Ishikawa (cell line): ENCODE measurements at regions not wholly inside any gene's neighbourhood (a gene's known extent, or its start where the extent isn't known, plus 50 kb on each side); places are given as distances from the start of the nearest gene placed in this dataset.

Source experiments
- CEBPB ChIP-seq: IDR thresholded peaks from 2 replicates; pipeline ENCODE4 v1.6.1; 2012
- CREB1 ChIP-seq: IDR thresholded peaks from 2 replicates; pipeline ENCODE4 v1.6.1; 2012; ENCODE audit warnings: low read depth
- EGR1 ChIP-seq: IDR thresholded peaks from 2 replicates; pipeline ENCODE4 v1.6.1; 2012
- EP300 ChIP-seq: IDR thresholded peaks from 2 replicates; pipeline ENCODE4 v1.6.1; 2012; ENCODE audit warnings: borderline replicate concordance
- FOXM1 ChIP-seq: IDR thresholded peaks from 2 replicates; pipeline ENCODE4 v1.6.1; 2012; ENCODE audit warnings: low read depth, borderline replicate concordance
- NFIC ChIP-seq: IDR thresholded peaks from 2 replicates; pipeline ENCODE4 v1.6.1; 2012
- RAD21 ChIP-seq: IDR thresholded peaks from 2 replicates; pipeline ENCODE4 v1.6.1; 2012; ENCODE audit warnings: low read depth
- TAF1 ChIP-seq: IDR thresholded peaks from 2 replicates; pipeline ENCODE4 v1.6.1; 2012; ENCODE audit warnings: low read depth, mild to moderate bottlenecking
- TCF12 ChIP-seq: IDR thresholded peaks from 2 replicates; pipeline ENCODE4 v1.6.1; 2012; ENCODE audit warnings: low read depth
- TEAD4 ChIP-seq: IDR thresholded peaks from 2 replicates; pipeline ENCODE4 v1.6.1; 2012
- USF1 ChIP-seq: IDR thresholded peaks from 2 replicates; pipeline ENCODE4 v1.6.1; 2012
- YY1 ChIP-seq: IDR thresholded peaks from 2 replicates; pipeline ENCODE4 v1.6.1; 2012; ENCODE audit warnings: low read depth
- ZBTB7A ChIP-seq: IDR thresholded peaks from 2 replicates; pipeline ENCODE4 v1.6.1; 2012; ENCODE audit warnings: low read depth
- TF ChIP-seq, protein P1 (sequence below): IDR thresholded peaks from 2 replicates; pipeline ENCODE4 v1.6.1; 2012
- TF ChIP-seq, protein P2 (sequence below): IDR thresholded peaks from 2 replicates; pipeline ENCODE4 v1.6.1; 2012; ENCODE audit warnings: low read depth, mild to moderate bottlenecking

DNA sequence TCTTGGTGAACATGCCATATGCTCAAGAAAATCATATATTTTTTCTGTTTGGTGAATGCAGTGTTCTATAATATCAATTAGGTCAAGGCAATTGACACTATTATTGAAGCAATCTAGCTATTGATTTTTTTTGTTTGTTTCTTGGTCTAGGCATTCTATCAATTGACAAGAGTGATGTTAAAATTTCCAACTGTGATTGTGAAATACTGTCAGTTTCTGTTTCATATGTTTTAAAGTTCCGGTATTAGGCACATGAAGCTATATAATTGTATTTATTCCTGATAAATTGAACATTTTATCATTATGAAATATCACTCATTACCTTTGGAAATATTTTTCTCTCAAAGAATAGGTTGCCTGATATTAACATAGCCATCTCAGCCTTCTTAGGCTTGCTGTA is 653.4 kb downstream of the HDGFL1 start:
- TF ChIP-seq RAD21 (no peak), EP300 (no peak), TCF12 (no peak), CREB1 (no peak), CEBPB (no peak), TEAD4 (no peak), YY1 (no peak), TAF1 (no peak), ZBTB7A (no peak), FOXM1 (no peak), NFIC (no peak), USF1 (no peak), EGR1 (no peak)
- TF ChIP-seq, protein P1, sequence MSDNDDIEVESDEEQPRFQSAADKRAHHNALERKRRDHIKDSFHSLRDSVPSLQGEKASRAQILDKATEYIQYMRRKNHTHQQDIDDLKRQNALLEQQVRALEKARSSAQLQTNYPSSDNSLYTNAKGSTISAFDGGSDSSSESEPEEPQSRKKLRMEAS: no peak
- TF ChIP-seq, protein P2, sequence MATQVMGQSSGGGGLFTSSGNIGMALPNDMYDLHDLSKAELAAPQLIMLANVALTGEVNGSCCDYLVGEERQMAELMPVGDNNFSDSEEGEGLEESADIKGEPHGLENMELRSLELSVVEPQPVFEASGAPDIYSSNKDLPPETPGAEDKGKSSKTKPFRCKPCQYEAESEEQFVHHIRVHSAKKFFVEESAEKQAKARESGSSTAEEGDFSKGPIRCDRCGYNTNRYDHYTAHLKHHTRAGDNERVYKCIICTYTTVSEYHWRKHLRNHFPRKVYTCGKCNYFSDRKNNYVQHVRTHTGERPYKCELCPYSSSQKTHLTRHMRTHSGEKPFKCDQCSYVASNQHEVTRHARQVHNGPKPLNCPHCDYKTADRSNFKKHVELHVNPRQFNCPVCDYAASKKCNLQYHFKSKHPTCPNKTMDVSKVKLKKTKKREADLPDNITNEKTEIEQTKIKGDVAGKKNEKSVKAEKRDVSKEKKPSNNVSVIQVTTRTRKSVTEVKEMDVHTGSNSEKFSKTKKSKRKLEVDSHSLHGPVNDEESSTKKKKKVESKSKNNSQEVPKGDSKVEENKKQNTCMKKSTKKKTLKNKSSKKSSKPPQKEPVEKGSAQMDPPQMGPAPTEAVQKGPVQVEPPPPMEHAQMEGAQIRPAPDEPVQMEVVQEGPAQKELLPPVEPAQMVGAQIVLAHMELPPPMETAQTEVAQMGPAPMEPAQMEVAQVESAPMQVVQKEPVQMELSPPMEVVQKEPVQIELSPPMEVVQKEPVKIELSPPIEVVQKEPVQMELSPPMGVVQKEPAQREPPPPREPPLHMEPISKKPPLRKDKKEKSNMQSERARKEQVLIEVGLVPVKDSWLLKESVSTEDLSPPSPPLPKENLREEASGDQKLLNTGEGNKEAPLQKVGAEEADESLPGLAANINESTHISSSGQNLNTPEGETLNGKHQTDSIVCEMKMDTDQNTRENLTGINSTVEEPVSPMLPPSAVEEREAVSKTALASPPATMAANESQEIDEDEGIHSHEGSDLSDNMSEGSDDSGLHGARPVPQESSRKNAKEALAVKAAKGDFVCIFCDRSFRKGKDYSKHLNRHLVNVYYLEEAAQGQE: no peak

DNA sequence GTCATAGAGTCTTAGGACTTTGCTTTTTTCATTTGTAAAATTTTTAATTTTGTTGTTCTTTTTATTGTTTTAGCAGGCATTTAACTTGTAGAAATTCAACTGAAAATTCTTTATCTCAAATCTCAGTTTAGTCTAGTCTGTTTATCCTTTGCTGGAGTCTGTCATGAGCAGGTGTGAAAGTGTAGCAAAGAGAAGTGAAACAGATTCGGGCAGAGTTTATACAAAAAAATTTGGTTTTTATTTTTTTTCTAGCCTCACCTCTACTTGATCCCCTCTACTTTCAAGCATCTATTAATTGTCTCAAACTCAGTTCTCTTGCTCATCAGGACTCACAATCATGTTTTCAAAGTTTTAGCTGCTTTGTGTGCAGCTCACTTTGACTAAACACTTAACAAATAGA is 655.2 kb downstream of the HDGFL1 start:
- no peak for TF ChIP-seq CEBPB
- TF ChIP-seq FOXM1: no peak
- no peak for TF ChIP-seq RAD21
- no peak for TF ChIP-seq ZBTB7A
- TF ChIP-seq EP300: no peak
- TF ChIP-seq TAF1: no peak
- TF ChIP-seq EGR1: no peak
- no peak for TF ChIP-seq USF1
- no peak for TF ChIP-seq TCF12
- no peak for TF ChIP-seq TEAD4
- no peak for TF ChIP-seq CREB1
- no peak for TF ChIP-seq NFIC

DNA sequence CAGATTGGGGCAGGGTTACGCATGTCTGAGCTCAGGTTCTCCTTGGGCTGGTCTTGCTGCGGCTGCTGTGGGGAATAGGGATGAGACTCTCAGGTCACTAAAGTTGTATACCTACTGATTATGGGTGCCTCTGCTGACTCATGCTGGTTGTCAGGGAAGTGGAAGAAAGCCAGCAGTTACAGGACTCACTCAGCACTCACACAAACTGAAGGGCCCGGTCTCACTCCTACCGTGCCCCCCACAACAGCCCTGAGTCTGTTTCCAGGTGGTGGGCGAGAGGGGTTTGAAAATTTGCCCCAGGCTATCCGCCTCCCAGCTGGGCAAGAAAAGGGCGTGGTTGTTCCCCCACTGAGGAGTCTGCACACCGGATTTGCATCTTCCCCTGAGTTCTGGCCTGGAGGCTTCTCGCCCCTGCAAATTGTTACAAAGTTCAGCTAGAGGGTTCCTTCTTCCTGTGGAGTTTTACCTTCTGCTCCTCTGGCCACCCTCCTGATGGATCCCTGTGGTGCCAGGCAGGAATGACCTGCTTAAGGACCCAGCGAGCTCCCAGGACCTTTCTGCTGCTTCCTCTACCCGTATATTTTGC is 659.2 kb downstream of the HDGFL1 start:
- TF ChIP-seq RAD21 (no peak), ZBTB7A (no peak), TAF1 (no peak), CREB1 (no peak), TCF12 (no peak), EP300 (no peak), CEBPB (no peak), YY1 (no peak), EGR1 (no peak), NFIC (no peak), USF1 (no peak), TEAD4 (no peak), FOXM1 (no peak)
- TF ChIP-seq, protein P1: no peak
- TF ChIP-seq, protein P2: no peak

DNA sequence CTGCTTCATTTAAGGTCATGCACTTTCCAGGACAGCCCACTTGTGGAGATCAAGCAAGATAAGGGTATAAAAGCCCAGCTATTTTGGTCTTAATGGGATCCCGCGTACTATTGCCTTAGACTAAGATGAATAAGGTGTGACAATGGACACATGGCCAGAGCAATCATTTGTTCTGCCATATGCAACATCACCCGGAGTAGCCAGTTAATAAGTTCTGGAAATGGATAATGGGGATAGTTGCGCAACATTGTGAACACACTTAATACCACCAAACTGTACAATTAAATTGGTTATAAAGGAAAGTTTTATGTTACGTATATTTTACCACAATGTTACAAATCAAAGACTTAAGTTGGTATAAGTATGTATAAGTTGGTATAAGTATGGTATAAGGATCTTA is 674.5 kb downstream of the HDGFL1 start:
- TF ChIP-seq EP300: no peak
- no peak for TF ChIP-seq RAD21
- peak; percentile 36; the same call in 1 of the 2 replicates for TF ChIP-seq CEBPB

GRCh38 chr6:23244300-23244699 is 674.9 kb downstream of the HDGFL1 start:
- no peak for TF ChIP-seq EGR1
- TF ChIP-seq, protein P2: no peak
- no peak for TF ChIP-seq TEAD4
- TF ChIP-seq TAF1: no peak
- TF ChIP-seq, protein P1: no peak
- TF ChIP-seq CEBPB: no peak
- TF ChIP-seq NFIC: no peak
- no peak for TF ChIP-seq CREB1
- TF ChIP-seq ZBTB7A: no peak
- no peak for TF ChIP-seq FOXM1
- TF ChIP-seq EP300: no peak
- no peak for TF ChIP-seq YY1
- no peak for TF ChIP-seq USF1
- TF ChIP-seq RAD21: no peak
- no peak for TF ChIP-seq TCF12
